ENCODE measurements at regions not wholly inside any gene's neighbourhood (a gene's known extent, or its start where the extent isn't known, plus 50 kb on each side); places are given as distances from the start of the nearest gene placed in this dataset.

- TF ChIP-seq CTCF (tag by site-specific recombination; IDR thresholded peaks at IDR 0.05) = no peak
- no peak for TF ChIP-seq REST (tag by site-specific recombination; IDR thresholded peaks at IDR 0.05)
Observed at GRCh38 chr17:53635444-53635843, 187.3 kb upstream of the KIF2B start.
